Loucy (cell line): ENCODE measurements at regions not wholly inside any gene's neighbourhood (a gene's known extent, or its start where the extent isn't known, plus 50 kb on each side); places are given as distances from the start of the nearest gene placed in this dataset.

Experiments used
- H2AFZ ChIP-seq: fragments of 200-600 bp; sonication (generic); 2 replicates; pipeline ENCODE4 v1.6.0; 2016; ENCODE audit warnings: antibody characterized with exemption, mild to moderate bottlenecking, low read length, moderate library complexity
- H3F3A ChIP-seq: fragments of 200-600 bp; 2 replicates; pipeline ENCODE4 v1.6.0; 2016; ENCODE audit warnings: antibody characterized with exemption, low read depth, mild to moderate bottlenecking
- H3K27me3 ChIP-seq: fragments of 200-600 bp; sonication (generic); 2 replicates; pipeline ENCODE4 v1.6.1; 2014; ENCODE audit warnings: low read length, mild to moderate bottlenecking; ENCODE audit not compliant: insufficient read depth, poor library complexity, severe bottlenecking
- H3K36me3 ChIP-seq: fragments of 200-600 bp; sonication (generic); 2 replicates; pipeline ENCODE4 v1.6.1; 2016; ENCODE audit warnings: low read length; ENCODE audit not compliant: insufficient read depth
- H3K4me1 ChIP-seq: fragments of 200-600 bp; sonication (generic); 2 replicates; pipeline ENCODE4 v1.5.1; 2014; ENCODE audit warnings: low read length, mild to moderate bottlenecking; ENCODE audit not compliant: insufficient read depth, poor library complexity, severe bottlenecking
- H3K4me2 ChIP-seq: fragments of 200-600 bp; sonication (generic); 2 replicates; pipeline ENCODE4 v1.6.0; 2014; ENCODE audit warnings: antibody characterized with exemption, low read length, low read depth, mild to moderate bottlenecking; ENCODE audit not compliant: poor library complexity, severe bottlenecking
- H3K4me3 ChIP-seq: fragments of 200-600 bp; sonication (generic); 2 replicates; pipeline ENCODE4 v1.5.1; 2014; ENCODE audit warnings: low read length, mild to moderate bottlenecking, mixed read lengths; ENCODE audit not compliant: poor library complexity, severe bottlenecking
- H3K79me2 ChIP-seq: fragments of 200-600 bp; sonication (generic); 2 replicates; pipeline ENCODE4 v1.6.1; 2014; ENCODE audit warnings: low read length; ENCODE audit not compliant: insufficient read depth
- H3K9ac ChIP-seq: fragments of 200-600 bp; sonication (generic); 2 replicates; pipeline ENCODE4 v1.6.0; 2014; ENCODE audit warnings: mild to moderate bottlenecking, low read depth, low read length, moderate library complexity; ENCODE audit not compliant: poor library complexity, severe bottlenecking
- H3K9me2 ChIP-seq: fragments of 200-600 bp; sonication (generic); replicated peaks from 2 replicates; pipeline ENCODE4 v1.6.1; 2016; ENCODE audit warnings: low read depth, low read length, mixed read lengths
- H3K9me3 ChIP-seq: fragments of 200-600 bp; sonication (generic); 2 replicates; pipeline ENCODE4 v1.6.1; 2014; ENCODE audit warnings: mild to moderate bottlenecking, antibody characterized with exemption, low read length, low read depth; ENCODE audit not compliant: insufficient read depth
- H4K20me1 ChIP-seq: fragments of 200-600 bp; sonication (generic); 2 replicates; pipeline ENCODE4 v1.6.0; 2014; ENCODE audit warnings: antibody characterized with exemption, low read length, mild to moderate bottlenecking; ENCODE audit not compliant: insufficient read depth, poor library complexity, severe bottlenecking
- EZH2phosphoT487 ChIP-seq: fragments of 200-600 bp; IDR thresholded peaks from 2 replicates; pipeline ENCODE4 v1.6.1; 2018; ENCODE audit warnings: antibody characterized with exemption, mild to moderate bottlenecking, moderate library complexity, borderline replicate concordance
- TF ChIP-seq, protein P1 (sequence below): fragments of 200-600 bp; sonication (generic); conservative IDR thresholded peaks from 2 replicates; pipeline ENCODE4 v1.5.1; 2014; ENCODE audit warnings: mild to moderate bottlenecking, antibody characterized with exemption, low read length

DNA sequence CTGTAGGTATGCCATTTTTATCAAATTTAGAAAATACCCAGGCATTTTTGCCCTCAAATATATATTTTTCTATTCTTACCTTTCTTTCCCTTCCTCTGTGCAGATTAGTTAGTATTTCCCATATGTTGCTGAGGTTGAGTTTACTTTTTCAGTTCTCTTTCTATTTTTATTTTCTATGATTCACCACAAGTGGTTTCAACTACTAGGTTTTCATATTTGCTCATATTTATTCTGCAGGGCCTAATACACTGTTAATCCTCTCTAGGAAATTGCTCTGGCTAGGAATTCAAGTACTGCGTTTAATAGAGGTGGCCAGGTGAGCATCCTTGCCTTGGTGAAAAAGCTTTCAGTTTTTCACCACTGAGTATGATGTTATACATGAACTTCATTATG lies 1535.3 kb upstream of the PCDH10 start:
- H3K9me2 ChIP-seq: no peaks in the 10 kb centered on the region
- H3K4me2 ChIP-seq: no peak overlapping the region
- H3K27me3 ChIP-seq: no peaks in the 10 kb centered on the region
- TF ChIP-seq EZH2phosphoT487: no peak
- TF ChIP-seq, protein P1, sequence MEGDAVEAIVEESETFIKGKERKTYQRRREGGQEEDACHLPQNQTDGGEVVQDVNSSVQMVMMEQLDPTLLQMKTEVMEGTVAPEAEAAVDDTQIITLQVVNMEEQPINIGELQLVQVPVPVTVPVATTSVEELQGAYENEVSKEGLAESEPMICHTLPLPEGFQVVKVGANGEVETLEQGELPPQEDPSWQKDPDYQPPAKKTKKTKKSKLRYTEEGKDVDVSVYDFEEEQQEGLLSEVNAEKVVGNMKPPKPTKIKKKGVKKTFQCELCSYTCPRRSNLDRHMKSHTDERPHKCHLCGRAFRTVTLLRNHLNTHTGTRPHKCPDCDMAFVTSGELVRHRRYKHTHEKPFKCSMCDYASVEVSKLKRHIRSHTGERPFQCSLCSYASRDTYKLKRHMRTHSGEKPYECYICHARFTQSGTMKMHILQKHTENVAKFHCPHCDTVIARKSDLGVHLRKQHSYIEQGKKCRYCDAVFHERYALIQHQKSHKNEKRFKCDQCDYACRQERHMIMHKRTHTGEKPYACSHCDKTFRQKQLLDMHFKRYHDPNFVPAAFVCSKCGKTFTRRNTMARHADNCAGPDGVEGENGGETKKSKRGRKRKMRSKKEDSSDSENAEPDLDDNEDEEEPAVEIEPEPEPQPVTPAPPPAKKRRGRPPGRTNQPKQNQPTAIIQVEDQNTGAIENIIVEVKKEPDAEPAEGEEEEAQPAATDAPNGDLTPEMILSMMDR: no peak
- H3K4me3 ChIP-seq: no peak overlapping the region
- no peaks in the 10 kb centered on the region for H3F3A ChIP-seq
- no peaks in the 10 kb centered on the region for H3K4me1 ChIP-seq
- no peaks in the 10 kb centered on the region for H3K9me3 ChIP-seq
- H3K79me2 ChIP-seq: no peaks in the 10 kb centered on the region
- H3K9ac ChIP-seq: no peak overlapping the region
- no peak overlapping the region for H2AFZ ChIP-seq
- H3K36me3 ChIP-seq: no peaks in the 10 kb centered on the region
- no peaks in the 10 kb centered on the region for H4K20me1 ChIP-seq

DNA sequence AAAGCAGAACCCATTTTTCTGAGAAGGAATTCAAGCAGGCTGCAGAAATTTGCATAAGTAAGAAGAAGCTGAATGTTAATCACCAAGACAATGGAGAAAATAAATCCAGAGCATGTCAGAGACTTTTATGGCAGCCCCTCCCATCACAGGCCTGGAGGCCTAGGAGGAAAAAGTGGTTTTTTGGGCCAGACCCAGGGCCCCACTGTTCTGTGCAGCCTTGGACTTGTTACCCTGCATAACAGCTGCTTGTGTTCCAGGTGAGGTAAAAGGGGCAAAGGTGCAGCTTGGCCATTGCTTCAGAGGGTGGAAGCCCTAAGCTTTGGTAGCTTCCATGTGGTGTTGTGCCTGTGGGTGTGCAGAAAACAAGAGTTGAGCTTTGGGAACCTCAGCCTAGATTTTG lies 1516.2 kb upstream of the PCDH10 start:
- TF ChIP-seq EZH2phosphoT487: no peak
- TF ChIP-seq, protein P1: no peak
- peaks cover 8% of the 10 kb centered on the region; the same call in 1 of the 2 replicates for H3K9me3 ChIP-seq
- no peaks in the 10 kb centered on the region for H3K27me3 ChIP-seq
- no peak overlapping the region for H2AFZ ChIP-seq
- no peak overlapping the region for H3K9ac ChIP-seq
- no peak overlapping the region for H3K4me2 ChIP-seq
- no peaks in the 10 kb centered on the region for H3K4me1 ChIP-seq
- H4K20me1 ChIP-seq: no peaks in the 10 kb centered on the region
- H3K4me3 ChIP-seq: no peak overlapping the region
- H3K9me2 ChIP-seq: no peaks in the 10 kb centered on the region
- no peaks in the 10 kb centered on the region for H3K36me3 ChIP-seq
- no peaks in the 10 kb centered on the region for H3K79me2 ChIP-seq
- no peaks in the 10 kb centered on the region for H3F3A ChIP-seq

DNA sequence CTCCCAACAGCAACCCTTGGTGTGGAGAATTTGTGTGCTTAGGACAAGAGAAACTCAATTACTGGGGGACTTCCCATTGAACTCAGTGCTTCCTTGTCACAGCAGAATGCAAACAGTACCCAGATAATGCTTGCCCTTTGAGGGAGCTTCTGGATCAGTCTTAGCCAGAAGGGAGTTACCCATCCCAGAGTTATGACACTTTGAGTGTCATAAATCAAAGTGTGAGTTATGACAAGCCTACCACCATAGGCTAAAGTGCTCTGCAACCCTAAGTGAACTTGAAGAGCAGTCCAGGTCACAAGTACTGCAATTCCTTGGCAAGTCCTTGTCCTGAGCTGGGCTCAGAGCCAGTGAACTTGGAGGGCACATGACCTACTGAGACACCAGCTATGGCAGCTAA lies 1513.9 kb upstream of the PCDH10 start:
- Histone ChIP-seq H3K36me3 (no peaks in the 10 kb centered on the region), H3K4me3 (no peak overlapping the region), H3K9me2 (no peaks in the 10 kb centered on the region), H3K9me3 (peaks cover 8% of the 10 kb centered on the region; the same call in 1 of the 2 replicates), H2AFZ (no peak overlapping the region), H3K4me2 (no peak overlapping the region), H3K4me1 (no peaks in the 10 kb centered on the region), H3K27me3 (no peaks in the 10 kb centered on the region), H4K20me1 (no peaks in the 10 kb centered on the region), H3K79me2 (no peaks in the 10 kb centered on the region), H3F3A (no peaks in the 10 kb centered on the region), H3K9ac (no peak overlapping the region)
- no peak for TF ChIP-seq EZH2phosphoT487
- TF ChIP-seq, protein P1: no peak
